Breast epithelium (tissue), 3 donors: ENCODE measurements at regions not wholly inside any gene's neighbourhood (a gene's known extent, or its start where the extent isn't known, plus 50 kb on each side); places are given as distances from the start of the nearest gene placed in this dataset.

ENCODE experiments used
- CTCF ChIP-seq, 3 donors: fragments of 450-650 bp; IDR thresholded peaks; one replicate each; pipeline ENCODE4 v1.5.1; 2016 to 2017; ENCODE audit warnings: antibody characterized with exemption in 3 of 3, mild to moderate bottlenecking in 3 of 3, moderate library complexity in 3 of 3
- POLR2AphosphoS5 ChIP-seq, 3 donors: sonication (generic); formaldehyde crosslinking; IDR thresholded peaks; one replicate each; pipeline ENCODE4 v1.6.1; 2017; ENCODE audit warnings: antibody characterized with exemption in 3 of 3

GRCh38 chr15:38696109-38696727 lies 131.6 kb upstream of the RASGRP1 start:
- TF ChIP-seq CTCF (IDR thresholded peaks at IDR 0.05) (no peak), POLR2AphosphoS5 (IDR thresholded peaks at IDR 0.05) (no peak)
